ENCODE measurements at regions not wholly inside any gene's neighbourhood (a gene's known extent, or its start where the extent isn't known, plus 50 kb on each side); places are given as distances from the start of the nearest gene placed in this dataset.

DNA sequence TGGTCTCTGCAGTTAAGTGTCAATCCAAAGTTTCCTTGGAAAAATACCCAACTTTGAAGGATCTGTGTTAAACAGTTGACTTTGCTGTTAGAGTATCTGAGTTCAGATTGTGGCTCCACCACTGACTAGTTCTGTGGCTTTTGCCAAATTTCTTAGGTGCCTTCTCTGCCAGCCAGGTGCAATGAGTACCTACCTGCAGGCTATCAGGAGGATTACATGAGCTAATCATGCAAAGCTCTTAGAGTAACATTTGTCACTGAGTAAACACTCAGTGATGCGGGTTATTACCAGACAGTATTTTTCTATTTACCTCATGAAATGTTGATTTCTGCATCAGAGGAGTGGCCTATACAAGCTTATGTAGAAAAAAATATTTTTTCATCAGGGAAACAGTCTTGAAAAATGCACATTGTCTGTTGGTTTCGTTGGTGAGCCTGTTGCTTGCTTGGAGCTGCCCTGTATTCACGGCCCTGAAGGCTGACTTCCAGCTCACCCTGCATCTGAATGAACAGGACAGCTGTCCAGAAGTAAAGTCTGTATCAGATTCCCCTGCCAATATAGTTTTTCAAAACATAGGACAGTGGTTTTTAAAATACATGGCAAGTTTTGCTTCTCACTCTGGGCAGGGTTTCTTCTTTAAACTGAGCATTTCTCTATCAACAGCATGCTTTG is 235.1 kb downstream of the CDCA7 start:
- DNase-seq (ENCODE audit: low spot score), result no peak

DNA sequence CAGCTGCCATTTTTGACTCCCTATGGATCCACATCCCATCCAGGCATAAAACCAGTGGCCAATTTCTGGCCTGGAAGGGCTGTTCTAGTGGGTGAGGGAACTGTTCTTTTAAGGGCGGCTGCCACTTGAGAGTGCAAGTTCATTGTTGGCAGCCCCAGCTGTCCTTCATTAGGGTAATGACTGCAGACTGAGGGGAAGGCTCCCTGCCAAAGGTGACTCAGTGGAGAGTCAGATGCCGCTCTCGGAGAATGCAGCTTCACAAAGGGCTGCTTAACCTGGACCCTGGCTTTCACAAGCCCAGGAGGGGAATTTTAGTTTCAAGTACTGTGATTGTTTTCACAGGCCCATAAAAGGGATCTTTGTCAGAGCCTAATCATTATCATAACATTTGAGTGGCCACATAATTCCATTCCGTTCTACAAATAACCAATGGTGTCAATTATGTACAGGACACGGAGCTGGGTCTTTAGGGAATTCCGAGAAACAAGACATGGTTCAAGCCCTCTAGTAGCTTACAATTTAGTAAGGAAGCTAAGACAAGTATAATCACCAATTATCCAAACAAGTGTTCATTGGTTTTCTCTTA is 235.7 kb downstream of the CDCA7 start:
- peak; percentile 78 for DNase-seq (ENCODE audit: low spot score)

DNA sequence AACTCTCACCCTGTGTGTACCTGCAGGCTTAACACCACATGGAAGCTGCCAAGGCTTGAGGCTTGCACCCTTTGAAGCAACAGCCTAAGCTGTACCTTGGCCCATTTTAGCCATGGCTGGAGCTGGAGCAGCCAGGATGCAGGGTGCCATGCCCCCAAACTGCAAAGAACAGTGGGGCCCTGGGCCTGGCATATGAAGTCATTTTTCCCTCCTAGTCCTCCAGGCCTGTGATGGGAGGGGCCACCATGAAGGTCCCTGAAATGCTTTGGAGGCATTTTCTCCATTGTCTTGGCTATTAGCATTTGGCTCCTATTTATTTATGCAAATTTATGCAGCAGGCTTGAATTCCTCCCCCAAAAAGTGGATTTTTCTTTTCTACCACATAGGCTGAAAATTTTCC is 238.4 kb downstream of the CDCA7 start:
- no peak for DNase-seq (ENCODE audit: low spot score)

DNA sequence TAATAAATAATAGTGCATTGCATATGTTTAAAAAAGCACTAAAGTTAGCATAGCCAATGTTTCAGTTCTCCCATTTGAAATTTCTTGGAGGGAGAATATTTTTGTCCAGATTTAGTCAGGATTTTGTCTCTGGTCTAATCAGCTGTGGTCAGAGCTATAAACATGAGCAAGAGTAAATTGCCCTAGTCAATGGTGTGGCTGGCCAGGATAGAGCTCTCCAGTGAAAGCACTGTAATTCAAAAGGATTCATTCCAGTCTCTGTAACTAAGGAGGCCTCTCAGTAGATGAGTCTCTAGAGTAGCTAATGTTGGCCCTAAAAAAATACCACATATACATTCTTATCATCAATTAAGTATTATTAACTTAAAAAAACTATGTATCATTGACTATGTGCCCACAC is 241.6 kb downstream of the CDCA7 start:
- DNase-seq (ENCODE audit: low spot score), result no peak

DNA sequence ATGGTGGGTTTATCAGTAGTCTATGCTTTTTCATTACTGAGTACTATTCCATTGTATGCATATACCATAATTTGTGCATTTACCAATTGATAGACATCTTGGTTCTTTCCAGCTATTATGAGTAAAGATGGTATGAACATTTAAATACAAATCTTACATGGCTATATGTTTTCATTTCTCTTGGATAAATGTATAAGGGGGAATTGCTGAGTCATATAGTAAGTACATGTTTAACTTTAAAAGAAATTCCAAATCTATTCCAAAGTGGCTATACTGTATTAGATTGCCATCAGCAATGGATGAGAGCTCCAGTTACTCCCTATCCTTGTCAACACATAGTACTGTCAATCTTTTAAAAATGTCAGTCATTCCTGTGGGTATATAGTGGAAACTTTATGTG is 243.9 kb downstream of the CDCA7 start:
- no peak for DNase-seq (ENCODE audit: low spot score)

DNA sequence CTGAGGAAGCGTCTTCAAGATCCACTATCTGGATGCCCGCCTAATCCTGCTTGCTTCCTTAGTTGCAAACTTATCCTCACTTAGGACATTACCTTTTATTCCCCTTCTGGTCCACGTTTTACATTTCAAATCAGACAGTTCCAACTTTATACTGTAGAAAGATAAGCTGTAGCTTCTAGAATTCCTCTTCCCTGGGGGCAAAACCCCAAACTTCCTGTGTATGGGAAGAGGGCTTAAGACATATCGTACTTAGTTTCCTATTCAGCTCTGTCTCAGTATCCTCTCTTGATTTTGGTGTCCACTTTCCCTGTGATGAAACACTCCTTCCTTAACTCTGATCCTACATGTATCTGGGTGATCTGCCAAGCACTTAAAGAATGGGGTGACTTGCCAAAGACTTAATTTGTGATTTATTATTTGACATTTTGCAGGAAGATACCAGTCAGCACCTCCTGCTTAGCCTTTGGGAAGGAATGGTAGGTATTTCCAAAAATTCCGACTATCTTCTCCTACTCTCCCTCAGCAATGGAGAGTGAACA is 245.2 kb downstream of the CDCA7 start:
- DNase-seq (ENCODE audit: low spot score), result no peak

DNA sequence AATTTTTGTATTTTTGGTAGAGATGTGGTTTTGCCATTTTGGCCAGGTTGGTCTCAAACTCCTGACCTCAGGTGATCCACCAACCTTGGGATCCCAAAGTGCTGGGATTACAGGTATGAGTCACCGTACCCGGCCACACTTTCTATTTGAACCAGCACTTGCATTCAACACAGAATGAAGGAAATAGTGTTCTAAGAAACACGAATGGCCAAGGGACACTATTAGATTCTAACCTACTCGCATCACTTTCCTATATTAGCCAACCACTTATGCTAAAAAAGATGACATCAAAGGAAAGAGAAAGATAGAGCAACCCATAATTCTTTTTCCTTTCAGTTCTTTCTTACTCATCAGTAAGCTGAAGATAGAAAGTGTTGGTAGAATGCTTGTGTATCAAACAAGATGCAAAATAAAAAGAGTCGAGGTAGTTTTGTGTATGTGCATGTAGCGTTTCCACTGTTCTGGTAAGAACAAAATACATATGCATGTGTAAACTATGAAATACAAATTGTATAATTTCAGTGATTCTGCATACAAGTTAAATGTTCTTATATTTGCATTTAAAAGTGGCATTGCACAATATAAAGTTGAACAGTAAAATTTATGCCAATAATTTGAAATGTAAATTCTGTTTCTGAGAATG is 247.6 kb downstream of the CDCA7 start:
- DNase-seq (ENCODE audit: low spot score), result no peak

DNA sequence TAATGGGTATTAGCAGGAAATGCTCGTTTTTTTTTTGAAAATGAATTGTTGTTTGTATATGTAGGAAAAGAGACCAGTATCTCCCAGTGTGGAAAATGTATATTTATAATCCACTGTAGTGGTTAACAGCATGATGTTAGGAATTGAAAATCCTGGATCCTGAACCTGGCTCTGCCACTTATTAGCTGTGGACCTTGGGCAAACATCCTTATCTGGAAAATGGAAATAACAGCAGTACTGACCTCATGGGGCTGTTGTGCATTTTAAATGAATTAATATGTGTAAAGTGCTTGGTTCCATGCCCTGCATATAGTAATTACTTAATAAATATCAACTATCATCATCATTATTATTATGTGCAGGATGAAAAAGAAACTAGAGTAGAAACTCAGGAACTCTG is 251.3 kb downstream of the CDCA7 start:
- no peak for DNase-seq (ENCODE audit: low spot score)

DNA sequence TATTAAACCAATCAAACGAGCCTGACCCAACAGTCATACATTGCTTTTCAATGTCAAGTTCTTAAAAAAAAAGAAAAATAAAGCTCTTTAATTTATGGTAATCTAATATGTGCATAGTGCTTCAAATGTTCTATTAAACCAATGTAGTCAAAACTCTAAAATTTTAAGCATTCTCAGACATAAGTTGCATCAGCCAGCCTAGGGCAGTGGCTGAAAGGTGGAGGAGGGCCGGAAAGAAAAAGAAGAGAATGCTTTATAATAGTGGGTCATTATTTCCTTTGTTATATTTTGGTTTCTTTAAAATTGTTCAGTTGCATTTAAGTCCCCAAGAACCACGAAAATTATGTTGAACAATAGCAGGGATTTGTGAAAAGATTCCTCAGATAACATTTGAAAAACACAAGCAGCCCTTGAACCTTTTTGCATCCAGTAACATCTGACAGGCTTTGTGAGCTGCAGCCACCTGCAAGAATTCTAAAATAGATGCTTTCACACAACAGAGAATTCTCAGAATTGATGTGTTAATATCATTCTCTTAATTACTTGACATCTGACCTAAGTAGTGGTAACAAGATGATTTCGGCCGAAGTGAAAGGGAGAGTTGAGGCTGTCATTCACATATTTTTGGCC is 252.1 kb downstream of the CDCA7 start:
- no peak for DNase-seq (ENCODE audit: low spot score)

DNA sequence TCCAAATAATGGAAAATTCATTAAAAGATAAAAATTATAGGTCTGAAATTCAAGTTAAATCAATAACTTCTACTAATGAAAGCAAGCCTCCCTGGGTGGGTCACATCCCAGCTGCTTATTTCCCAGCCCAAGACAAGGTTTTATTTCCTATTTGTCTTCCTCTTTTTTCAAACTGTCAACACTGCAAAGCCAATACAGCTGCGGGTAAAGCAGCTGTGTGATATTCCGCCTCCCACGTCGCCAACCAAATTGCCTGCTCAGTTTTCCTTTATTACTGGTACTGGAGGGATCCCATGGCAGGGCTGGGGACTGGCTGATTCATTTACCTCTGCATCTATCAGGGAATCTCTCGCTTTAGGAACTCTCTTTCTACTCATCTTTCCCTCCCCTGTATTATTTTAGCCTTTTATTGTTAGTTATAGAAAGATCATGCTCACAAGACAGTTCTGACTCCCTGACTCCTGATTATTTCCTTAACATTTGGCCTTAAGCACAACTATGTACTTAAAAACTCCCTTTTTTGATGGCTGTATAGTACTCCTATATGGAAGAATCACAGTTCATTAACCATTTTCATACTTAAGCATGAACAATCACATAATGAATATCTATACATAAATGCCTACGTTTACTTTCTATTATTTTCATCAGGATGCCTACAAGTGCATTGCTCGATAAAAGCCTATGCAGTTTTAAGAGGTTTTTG is 253.1 kb downstream of the CDCA7 start:
- no peak for DNase-seq (ENCODE audit: low spot score)

DNA sequence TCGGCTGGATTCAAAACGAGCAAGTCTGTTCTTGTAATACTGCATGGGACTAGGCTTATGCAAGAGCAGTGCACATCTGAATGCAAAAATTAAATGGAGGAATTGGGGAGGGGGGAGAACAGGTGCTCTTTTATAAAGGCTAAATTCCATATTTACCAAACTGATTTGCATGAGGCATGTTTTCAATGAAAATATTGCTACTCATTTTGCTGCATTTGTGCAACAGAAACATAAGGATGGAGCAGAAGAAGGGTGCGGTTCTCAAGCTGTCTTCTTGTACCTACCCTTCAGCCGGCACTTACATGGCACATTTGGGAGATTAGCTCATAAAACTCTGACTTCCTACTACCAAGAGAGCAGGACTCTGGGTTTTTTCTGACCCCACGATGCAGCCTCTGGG is 256.4 kb downstream of the CDCA7 start:
- no peak for DNase-seq (ENCODE audit: low spot score)

DNA sequence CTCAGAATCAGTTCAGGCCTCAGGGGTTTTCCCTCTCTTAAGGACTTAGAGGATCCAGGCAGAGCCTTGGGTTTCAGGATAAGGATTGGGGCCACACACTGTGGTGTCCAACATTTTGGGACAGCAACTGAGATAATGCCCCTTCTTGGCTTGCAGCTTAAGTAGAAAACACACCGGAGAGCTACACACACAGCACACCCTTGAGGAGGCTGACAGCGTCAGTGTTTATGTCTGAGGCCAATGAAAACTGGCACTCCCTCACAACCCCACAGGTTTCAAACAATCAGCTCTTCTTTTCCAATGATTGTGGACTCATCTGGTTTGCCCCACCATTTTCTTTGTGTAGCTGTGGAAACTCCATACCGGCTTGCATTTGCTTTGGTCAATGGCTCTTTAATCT is 257.7 kb downstream of the CDCA7 start:
- no peak for DNase-seq (ENCODE audit: low spot score)

DNA sequence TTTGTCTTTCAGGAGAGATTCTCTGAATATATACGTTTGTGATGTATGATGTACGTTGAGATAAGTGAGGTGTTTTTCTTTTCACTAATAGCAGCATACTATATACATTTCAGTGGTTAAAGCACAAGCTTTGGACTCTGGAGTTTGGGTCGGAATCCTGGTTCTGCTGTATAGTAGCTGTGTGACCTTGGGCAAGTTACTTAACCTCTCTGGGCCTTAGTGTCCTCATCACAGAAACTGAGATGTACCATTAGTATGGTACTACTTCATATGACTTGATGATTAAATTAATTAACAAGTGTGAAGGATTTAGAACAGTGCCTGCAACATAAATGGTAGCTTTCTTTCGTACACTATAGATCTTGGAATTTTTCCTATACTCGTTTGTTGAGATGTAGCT is 258.7 kb downstream of the CDCA7 start:
- no peak for DNase-seq (ENCODE audit: low spot score)

DNA sequence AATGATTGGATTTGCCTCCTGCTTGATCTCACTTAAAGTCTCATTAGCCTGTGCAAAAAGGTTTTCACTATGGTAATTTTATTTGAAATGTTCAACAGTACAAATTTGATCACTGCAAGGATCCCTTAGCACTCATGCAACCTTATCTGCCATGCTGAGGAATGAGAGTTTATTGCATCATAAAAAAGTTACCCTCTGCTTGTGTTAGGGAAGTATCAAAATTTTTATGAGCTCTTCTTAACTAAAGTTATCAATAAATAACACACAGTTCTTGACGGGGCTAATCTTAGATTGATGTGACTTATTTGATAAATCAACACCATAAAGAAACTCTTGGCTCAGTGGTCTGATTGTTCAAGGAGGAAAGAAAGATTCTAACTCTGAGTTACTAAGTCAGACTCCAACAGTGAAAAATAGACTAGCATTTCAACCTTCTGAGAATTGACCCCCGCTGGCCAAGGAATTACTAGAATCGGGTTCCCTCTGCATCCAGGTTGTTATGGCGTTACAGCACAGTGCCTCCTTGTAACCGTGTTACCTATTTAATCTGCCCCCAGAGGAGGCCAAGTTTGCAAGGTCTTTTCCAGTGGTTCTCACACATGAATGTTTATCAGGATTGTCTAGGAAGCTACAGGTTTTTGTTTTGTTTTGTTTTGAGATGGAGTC is 259.7 kb downstream of the CDCA7 start:
- peak; percentile 1 for DNase-seq (ENCODE audit: low spot score)

DNA sequence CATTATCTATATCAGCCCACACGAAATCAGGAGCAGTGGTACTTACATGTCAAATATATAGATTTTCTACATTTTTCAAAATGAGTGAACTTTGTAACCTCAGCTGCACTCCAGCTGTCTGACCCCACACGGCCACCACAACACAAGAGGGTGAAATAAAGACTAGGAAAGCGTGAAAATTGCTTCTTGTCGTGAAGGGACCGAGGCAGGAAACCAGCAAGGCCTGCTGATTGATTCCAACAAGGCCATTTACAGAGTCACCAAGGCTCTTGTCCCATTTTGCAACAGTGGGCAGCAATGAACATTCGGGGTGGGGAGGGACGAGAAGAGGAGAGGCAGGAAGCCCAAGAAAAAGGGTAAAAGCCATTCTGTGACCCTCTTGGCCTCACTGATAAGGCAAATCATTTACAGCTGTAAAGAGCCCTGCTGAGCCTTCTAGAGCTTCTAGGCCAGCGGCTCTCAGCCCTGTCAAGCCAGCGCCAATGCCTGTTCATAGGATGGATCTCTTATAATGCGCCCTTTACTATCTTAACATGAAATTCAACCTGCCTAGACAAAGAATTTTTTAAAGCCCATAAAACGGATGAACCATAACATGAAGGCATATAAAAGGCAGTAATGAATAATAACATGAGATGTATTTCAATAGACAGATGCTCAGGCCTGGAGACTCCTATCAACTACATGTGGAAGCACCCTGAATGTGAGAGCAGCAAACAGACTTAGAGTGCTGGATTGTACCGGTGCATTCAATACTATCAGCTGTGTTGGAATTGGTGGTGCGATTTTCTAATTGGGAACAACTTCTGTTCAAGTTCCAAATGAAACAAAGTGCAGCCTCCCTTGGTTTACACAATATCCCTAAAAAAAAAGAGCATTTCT is 269.0 kb downstream of the CDCA7 start:
- DNase-seq (ENCODE audit: low spot score), result no peak

DNA sequence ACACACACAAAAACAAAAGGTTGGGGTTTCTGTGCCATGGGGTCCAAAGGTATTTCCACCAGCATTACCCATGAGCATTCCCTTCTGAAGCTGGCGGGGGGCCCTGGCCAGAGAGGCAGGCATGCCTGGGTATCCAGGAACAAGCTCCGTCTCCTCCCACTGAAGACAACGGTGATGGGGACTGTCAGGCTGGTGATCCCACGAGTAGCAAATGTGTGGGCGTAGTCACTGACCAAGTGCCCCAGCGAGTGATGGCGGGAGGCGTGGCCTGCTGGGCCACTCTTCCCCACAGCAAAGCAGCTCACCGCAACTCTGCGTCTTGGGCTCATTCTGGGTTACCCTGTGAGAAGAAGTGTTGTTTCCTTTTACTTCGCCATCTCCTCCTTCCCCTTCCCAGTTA is 270.6 kb downstream of the CDCA7 start:
- DNase-seq (ENCODE audit: low spot score), result no peak

DNA sequence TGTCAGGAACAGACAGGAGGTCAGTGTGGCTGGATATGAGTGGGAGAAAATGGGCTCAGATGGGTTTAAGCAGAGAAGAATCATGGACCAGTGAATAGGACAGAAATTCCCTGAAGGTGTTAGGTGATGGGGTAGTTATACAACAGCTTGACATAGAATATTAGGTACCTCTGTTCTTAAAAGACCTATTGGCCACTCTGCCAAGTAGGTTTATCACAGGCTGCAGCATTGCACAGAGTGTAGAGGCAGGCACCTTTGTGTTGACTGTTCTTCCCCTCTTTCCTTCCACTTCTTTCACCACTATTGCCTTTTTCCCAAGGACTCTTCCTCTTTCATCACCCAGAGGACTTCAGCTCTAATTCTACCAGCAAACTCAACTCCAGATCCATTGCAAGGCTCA is 274.4 kb downstream of the CDCA7 start:
- no peak for DNase-seq (ENCODE audit: low spot score)

DNA sequence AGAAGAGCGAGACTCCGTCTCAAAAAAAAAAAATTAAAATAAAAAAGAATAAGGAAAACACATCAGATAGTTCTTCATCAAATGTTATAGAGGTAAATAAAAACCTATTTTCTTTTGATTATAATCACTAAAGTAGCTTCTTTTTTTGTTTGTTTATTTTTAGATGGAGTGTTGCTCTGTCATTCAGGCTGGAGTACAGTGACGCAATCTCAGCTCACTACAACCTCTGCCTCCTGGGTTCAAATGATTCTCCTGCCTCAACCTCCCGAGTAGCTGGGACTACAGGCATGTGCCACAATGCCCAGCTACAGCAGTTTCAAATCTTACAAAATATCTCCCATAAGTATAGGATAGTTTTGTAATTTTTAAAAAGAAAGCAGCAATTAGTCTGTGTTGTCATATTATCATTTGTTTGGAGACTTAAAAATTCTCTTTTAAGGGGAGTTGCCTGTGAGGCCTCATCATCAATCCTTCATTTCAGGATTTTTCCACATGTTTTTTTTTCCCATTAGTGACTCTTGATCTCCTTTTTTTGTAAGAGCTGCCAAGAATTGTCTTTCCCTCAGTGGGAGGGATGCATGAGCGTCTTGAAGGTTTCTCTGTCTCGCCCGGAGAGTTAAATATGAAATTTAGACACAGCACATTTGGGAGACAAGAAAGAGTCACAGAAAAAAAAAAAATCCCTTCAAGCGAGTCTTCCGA is 275.9 kb downstream of the CDCA7 start:
- no peak for DNase-seq (ENCODE audit: low spot score)

DNA sequence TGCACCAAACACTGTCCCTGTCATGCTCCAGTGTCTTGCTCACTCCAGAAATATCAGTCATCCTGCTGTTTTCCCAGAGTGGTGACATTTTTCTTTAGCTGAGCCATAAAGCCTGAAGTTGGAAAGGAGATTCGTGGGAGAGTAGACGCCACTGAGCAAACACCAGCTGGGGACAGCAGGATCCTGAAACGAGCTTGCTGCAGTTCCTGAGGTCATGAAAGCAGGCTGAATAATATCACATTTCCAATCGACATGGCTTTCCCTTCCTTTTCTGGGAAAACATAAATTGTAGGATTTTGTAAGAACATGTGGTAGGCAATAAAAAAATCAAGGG is 276.4 kb downstream of the CDCA7 start:
- no peak for DNase-seq (ENCODE audit: low spot score)

DNA sequence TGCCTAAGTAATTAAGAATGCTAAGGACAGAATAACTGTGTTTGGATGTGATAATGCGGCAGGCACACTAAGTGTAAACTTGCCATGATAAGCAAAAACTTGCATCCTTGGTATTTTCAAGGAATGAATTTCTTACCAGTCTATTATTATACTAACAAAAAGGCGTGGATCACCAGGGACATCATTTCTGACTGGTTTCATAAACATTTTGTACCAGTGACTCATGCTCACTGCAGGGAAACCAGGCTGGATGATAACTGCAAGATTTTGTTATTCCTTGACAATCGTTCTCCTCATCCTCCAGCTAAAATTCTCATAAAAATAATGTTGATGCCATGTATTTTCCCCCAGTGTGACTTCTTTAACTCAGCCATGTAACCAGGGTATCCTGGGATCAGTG is 289.5 kb downstream of the CDCA7 start:
- DNase-seq (ENCODE audit: low spot score), result no peak

Measured in LoVo (cell line).